ENCODE measurements at regions not wholly inside any gene's neighbourhood (a gene's known extent, or its start where the extent isn't known, plus 50 kb on each side); places are given as distances from the start of the nearest gene placed in this dataset.

DNA sequence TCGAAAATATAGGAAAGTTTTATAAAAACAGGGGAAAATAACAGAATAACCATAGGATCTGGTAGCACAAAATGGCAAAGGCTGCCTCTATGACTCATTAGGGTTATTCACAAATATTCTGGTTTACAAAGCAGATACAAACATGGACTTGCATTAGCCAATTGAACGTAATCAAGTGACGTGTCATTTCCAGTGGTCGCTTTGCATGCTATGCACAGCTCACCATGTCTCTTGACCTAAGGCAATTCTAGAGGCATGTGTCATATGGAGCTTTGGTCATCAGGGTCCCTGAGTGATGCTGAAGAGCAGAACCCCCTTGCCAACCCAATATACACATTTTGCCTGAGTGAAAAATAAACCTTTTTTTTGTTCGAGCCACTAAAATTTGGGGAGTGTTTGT, 158.8 kb downstream of the TMEM161B start:
- TF ChIP-seq, protein P1, sequence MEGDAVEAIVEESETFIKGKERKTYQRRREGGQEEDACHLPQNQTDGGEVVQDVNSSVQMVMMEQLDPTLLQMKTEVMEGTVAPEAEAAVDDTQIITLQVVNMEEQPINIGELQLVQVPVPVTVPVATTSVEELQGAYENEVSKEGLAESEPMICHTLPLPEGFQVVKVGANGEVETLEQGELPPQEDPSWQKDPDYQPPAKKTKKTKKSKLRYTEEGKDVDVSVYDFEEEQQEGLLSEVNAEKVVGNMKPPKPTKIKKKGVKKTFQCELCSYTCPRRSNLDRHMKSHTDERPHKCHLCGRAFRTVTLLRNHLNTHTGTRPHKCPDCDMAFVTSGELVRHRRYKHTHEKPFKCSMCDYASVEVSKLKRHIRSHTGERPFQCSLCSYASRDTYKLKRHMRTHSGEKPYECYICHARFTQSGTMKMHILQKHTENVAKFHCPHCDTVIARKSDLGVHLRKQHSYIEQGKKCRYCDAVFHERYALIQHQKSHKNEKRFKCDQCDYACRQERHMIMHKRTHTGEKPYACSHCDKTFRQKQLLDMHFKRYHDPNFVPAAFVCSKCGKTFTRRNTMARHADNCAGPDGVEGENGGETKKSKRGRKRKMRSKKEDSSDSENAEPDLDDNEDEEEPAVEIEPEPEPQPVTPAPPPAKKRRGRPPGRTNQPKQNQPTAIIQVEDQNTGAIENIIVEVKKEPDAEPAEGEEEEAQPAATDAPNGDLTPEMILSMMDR (conservative IDR thresholded peaks at IDR 0.05; ENCODE audit: low read depth in 2 of 2) = no peak
- no peak for TF ChIP-seq EZH2 (IDR thresholded peaks at IDR 0.05; ENCODE audit: low read depth, unreplicated experiment)

Measured in GM23338 (cell line).